8988T (cell line): ENCODE measurements at regions not wholly inside any gene's neighbourhood (a gene's known extent, or its start where the extent isn't known, plus 50 kb on each side); places are given as distances from the start of the nearest gene placed in this dataset.
"Not testable (repeated sequence)": the region's sequence is repeated elsewhere in the genome, so short reads cannot be mapped to it uniquely, and the experiment has no call there.

Experiments
- DNase-seq: peaks from one replicate; pipeline ENCODE4 v3.0.0; 2011

DNA sequence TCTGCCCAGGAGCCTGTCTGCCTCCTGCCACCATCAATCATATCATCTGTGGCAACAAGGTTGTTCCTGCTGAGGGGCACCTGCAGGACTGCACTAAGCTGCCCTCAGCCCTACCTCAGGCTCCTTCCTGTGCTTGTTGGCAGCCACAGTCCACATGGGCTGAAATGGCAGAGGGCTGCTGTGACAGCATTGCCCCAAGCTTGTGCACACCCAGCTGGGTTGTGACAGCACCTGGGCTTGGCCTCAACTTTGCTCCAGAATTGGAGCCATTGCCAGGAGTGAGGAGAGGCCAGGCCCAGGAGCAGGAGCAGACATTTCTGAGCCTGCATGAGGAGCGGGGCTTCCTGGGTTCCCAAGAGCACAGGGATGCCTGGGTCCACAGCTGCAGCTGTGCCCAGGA is 340.9 kb upstream of the CHRM2 start:
- DNase-seq: no peak

GRCh38 chr7:136526408-136527105 is 341.9 kb upstream of the CHRM2 start:
- no peak for DNase-seq

DNA sequence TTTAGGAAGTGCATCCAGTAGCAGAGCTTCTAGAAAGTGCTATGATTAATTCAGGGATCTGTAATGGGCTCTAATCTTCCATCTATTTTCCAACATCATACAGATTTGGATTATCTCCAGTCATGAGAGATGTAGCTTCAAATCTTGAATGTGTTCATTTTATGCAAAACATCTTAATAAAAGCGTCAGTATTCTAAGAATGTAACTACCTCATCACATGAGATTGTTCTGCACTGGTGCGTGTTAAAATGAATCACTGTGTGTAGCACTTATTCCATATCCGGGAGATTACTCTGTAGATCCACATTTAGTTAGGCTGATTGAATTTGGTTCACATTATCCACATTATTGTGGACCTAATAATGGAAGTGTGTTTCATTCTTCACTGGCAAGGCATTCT is 344.9 kb upstream of the CHRM2 start:
- DNase-seq: no peak

- DNase-seq: no peak
Measured at GRCh38 chr7:136517971-136518370, 350.5 kb upstream of the CHRM2 start.

DNA sequence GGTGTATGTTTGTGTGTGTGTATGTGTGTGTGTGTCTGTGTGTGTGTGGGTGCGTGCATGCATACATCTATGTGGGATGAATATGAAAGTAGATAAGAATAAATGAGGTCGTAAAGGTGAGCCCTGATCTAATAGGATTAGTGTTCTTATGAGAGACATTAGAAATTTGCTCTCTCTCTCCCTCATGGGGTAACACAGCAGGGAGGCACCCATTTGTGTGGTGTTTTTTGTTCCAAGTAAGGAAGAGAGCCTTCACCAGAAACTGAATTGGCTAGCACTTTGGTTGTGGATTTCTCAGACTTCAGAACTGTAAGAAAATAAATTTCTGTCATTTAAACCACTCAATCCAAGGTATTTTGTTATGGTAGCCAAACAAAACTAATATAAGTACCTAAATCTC is 353.7 kb upstream of the CHRM2 start:
- DNase-seq: no peak

GRCh38 chr7:136513744-136514143 is 354.7 kb upstream of the CHRM2 start:
- DNase-seq: no peak

DNA sequence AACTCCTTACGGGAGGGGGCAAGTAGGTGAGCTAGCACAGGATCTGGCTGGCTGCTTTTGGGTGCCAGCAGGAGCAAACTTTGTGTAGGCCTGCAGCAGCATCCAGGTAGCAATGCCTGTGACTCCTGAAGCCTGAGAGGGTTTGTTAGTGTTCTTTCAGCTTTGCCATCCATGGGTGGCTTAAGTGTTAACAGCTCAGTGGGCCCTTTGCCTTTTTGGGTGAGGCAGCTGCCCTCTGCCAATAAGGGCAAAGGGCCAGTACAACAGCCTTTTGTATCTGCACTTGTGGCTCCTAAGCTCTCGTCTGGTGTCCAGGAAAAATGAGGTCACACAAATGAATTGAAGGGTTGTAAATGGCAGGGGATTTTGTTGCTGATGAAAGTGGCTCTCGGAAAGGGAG is 359.0 kb upstream of the CHRM2 start:
- DNase-seq: no peak

- DNase-seq: no peak
Measured at GRCh38 chr7:136502162-136502561, 366.3 kb upstream of the CHRM2 start.

DNA sequence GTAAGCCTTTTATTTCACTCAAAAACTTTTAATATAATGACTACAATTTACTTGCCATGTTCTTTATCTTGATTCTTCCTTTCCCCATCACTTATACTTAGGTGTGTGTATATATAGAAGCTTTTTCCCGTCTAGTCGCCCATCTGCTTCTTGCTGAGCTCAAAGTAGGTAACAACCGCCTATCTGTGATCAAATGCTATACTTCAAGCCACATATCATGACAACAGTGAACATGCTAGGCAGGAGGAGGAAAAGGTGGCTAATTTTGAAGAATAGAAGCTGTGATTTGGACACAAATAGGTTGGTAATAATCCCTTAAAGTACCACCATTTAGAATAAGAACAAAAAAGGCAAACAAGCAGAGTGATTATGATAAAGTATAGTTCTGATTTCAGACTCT is 367.3 kb upstream of the CHRM2 start:
- no peak for DNase-seq

DNA sequence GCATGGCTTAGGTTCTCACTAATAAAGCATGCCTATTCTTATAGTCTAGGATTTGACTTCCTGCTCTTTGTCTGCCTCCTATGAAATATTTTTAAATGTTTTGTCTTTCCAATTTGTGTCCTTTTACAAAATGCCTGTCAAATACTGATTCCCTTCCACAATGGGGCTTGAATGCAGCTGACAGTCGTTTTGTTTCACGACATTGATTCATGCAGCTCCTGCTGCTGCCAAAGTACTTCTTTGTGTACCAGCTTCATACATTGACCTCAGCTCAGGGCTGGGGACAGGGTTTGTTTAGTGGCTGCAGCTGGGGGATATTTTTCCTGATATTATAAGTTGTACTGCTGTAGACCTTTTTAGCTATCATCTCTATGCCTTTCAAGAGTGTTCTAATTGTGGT is 371.9 kb upstream of the CHRM2 start:
- DNase-seq: no peak

- no peak for DNase-seq
Measured at GRCh38 chr7:136495081-136495480, 373.4 kb upstream of the CHRM2 start.

- no peak for DNase-seq
Measured at GRCh38 chr7:136492366-136492765, 376.1 kb upstream of the CHRM2 start.

GRCh38 chr7:136489808-136490207 is 378.6 kb upstream of the CHRM2 start:
- DNase-seq: no peak

- DNase-seq: no peak
Measured at GRCh38 chr7:136480901-136481300, 387.6 kb upstream of the CHRM2 start.

DNA sequence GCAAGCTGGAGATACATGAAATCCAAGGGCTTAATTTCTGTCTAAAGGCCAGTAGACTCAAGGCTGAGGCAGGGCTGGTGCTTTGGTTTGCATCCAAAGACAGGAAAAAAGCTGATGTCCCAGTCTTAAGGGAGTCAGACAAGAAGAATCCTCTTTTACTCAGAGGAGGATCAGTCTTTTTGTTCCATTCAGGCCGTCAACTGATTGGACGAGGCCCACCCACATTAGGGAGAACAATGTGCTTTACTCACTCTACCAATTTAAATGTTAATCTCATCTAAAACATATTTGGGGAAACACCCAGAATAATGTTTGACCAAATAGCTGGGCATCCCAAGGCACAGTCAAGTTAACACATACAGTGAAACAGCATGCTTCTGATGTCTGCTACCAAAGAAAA is 388.5 kb upstream of the CHRM2 start:
- no peak for DNase-seq

GRCh38 chr7:136470179-136470578 is 398.3 kb upstream of the CHRM2 start:
- no peak for DNase-seq

GRCh38 chr7:136452949-136453348 is 415.5 kb upstream of the CHRM2 start:
- no peak for DNase-seq

- no peak for DNase-seq
Measured at GRCh38 chr7:136446751-136447150, 421.7 kb upstream of the CHRM2 start.

DNA sequence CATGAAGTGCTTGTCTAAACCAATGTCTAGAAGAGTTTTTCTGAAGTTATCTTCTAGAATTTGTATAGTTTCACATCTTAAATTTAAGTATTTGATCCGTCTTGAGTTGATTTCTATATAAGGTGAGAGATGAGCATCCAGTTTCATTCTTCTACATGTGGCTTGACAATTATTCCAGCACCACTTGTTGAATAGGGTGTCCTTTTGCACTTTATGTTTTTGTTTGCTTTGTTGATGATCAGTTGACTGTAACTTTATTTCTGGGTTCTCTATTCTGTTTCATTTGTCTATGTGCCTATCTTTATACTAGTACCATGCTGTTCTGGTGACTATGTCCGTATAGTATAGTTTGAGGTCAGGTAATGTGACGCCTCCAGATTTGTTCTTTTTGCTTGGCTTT is 426.6 kb upstream of the CHRM2 start:
- no peak for DNase-seq

DNA sequence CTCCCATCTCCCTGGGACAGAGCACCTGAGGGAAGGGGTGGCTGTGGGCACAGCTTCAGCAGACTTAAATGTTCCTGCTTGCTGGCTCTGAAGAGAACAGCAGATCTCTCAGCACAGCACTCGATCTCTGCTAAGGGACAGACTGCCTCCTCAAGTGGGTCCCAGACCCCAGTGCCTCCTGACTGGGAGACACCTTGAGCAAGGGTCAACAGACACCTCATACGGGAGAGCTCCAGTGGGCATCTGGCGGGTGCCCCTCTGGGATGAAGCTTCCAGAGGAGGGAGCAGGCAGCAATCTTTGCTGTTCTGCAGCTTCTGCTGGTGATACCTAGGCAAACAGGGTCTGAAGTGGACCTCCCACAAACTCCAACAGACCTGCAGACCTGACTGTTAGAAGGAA is 436.7 kb upstream of the CHRM2 start:
- not testable (repeated sequence) for DNase-seq

DNA sequence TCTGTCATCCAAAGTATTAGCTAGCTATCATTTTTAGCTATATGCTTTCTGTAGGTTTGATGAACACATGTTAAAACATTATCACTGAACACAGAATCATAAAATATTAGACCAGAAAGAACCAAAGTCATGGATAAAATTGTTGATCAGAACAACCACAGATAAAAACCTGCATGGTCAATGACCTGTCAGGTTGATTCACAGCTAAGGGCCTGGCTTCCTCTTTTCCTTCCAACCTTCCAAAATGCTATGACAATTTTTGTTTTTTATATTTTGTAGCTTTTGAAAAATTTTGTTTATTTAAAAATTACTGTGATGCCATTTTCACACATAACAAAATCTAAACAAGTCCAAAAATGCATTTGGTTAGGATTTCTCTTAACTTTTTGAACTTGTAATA is 444.4 kb upstream of the CHRM2 start:
- no peak for DNase-seq

DNA sequence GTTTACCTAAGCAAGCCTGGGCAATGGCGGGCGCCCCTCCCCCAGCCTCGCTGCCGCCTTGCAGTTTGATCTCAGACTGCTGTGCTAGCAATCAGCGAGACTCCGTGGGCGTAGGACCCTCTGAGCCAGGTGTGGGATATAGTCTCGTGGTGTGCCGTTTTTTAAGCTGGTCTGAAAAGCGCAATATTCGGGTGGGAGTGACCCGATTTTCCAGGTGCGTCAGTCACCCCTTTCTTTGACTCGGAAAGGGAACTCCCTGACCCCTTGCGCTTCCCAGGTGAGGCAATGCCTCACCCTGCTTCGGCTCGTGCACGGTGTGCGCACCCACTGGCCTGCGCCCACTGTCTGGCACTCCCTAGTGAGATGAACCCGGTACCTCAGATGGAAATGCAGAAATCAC is 442.6 kb upstream of the MTPN start:
- not testable (repeated sequence) for DNase-seq

DNA sequence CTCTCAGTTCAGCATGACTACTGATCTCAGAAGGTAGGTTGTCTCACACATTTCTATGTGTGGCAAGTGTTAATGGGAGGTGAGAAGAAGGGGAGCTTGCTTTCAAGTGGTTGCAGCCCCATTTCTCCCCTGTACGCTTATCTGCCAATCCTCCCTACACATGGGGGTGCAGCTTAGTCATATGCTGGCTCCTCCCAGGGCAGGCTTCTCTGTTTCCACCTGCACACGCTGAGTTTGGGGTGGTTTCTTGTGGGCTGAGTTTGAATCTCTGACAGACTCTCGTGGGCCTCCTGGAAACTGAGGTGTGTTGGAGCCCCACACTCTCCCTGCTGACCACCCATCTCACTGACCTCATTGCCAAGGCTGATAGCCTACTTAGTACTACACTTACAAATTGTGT is 435.8 kb upstream of the MTPN start:
- DNase-seq: no peak

GRCh38 chr7:136405931-136406777 is 429.0 kb upstream of the MTPN start:
- DNase-seq: no peak

DNA sequence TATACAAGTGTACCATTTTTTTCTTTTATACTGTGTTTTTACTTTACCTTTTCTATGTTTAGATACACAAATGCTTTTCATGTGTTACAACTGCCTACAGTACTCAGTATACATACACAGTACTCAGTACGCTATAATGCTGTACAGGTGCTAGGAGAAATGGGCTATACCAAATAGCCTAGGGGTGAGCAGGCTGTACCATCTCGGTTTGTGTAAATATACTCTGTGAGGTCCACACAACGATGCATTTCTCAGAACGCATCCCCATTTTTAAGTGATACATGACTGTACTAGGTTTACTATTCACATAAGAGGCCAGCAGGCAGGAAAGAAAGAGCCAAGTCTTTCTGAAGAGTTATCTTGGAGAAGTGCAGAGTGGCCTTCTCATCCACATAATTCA is 426.4 kb upstream of the MTPN start:
- DNase-seq: no peak
